ENCODE measurements at regions not wholly inside any gene's neighbourhood (a gene's known extent, or its start where the extent isn't known, plus 50 kb on each side); places are given as distances from the start of the nearest gene placed in this dataset.
A peak's percentile ranks its signal among the peaks of the same experiment; 100 is the strongest.

- Histone ChIP-seq H2AFZ (ENCODE audit: low read length) (peak overlapping the region; percentile 63; the same call in 1 of the 2 replicates), H3K27me3 (ENCODE audit: insufficient read depth, low read length) (no peaks in the 10 kb centered on the region), H3F3A (ENCODE audit: insufficient read depth, low read length) (no peaks in the 10 kb centered on the region), H3K79me2 (ENCODE audit: insufficient read depth, low read length) (no peaks in the 10 kb centered on the region), H3K36me3 (ENCODE audit: insufficient read depth, low read length) (no peaks in the 10 kb centered on the region), H3K9me3 (ENCODE audit: low read length) (no peaks in the 10 kb centered on the region), H4K20me1 (ENCODE audit: insufficient read depth, low read length) (no peaks in the 10 kb centered on the region), H3K4me1 (ENCODE audit: insufficient read depth, low read length, severe bottlenecking) (peaks cover 13% of the 10 kb centered on the region), H3K4me3 (ENCODE audit: low read depth, low read length, poor library complexity, severe bottlenecking) (peak overlapping the region; percentile 18), H3K27ac (ENCODE audit: low read depth, low read length, poor library complexity, severe bottlenecking) (no peak overlapping the region), H3K9ac (ENCODE audit: low read length) (no peak overlapping the region; the same call in 1 of the 2 replicates), H3K9me2 (ENCODE audit: low read depth, low read length) (no peaks in the 10 kb centered on the region), H3K4me2 (ENCODE audit: low read length) (peak overlapping the region; percentile 52)
- no peak for TF ChIP-seq EZH2 (IDR thresholded peaks at IDR 0.05; ENCODE audit: borderline replicate concordance, low read length)
- TF ChIP-seq, protein P1, sequence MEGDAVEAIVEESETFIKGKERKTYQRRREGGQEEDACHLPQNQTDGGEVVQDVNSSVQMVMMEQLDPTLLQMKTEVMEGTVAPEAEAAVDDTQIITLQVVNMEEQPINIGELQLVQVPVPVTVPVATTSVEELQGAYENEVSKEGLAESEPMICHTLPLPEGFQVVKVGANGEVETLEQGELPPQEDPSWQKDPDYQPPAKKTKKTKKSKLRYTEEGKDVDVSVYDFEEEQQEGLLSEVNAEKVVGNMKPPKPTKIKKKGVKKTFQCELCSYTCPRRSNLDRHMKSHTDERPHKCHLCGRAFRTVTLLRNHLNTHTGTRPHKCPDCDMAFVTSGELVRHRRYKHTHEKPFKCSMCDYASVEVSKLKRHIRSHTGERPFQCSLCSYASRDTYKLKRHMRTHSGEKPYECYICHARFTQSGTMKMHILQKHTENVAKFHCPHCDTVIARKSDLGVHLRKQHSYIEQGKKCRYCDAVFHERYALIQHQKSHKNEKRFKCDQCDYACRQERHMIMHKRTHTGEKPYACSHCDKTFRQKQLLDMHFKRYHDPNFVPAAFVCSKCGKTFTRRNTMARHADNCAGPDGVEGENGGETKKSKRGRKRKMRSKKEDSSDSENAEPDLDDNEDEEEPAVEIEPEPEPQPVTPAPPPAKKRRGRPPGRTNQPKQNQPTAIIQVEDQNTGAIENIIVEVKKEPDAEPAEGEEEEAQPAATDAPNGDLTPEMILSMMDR (IDR thresholded peaks at IDR 0.05; ENCODE audit: low read length), result no peak
Observed at GRCh38 chr1:173122958-173123852, 72.5 kb upstream of the TNFSF18 start.

DNA sequence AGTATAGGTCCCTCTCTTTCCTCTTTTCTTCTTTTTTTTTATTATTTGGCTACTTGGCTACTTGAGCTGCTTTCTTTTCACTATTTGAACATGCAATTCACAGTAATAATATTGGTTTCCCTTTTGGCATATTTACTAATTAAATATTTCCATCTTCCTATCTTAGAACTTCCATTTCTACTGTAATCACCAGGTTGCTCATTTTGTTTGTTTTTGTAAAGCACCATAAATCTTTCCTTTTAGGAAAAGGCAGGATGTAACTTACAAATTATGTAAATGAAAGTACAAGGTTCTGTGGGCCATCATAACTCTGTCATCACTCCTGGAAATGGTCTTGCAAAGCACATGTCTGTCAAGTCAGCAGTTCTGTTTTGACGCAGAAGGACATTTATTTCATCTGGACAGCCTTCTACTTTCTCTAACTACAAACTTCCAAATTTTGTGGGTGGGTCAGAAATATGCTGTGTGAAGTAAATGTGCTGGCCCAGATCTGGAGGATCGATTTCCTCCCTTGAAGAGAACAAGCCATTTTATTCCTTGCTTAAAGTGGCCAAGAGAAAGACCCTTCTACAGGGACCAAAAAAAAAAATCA, 71.7 kb upstream of the TNFSF18 start:
- H3K4me3 ChIP-seq (ENCODE audit: low read depth, low read length, poor library complexity, severe bottlenecking), result peak overlapping the region; percentile 18
- H3K27ac ChIP-seq (ENCODE audit: low read depth, low read length, poor library complexity, severe bottlenecking), result no peak overlapping the region
- H2AFZ ChIP-seq (ENCODE audit: low read length), result no peak overlapping the region

GRCh38 chr1:173118404-173118803, 67.7 kb upstream of the TNFSF18 start:
- peaks cover 12% of the 10 kb centered on the region for H3K4me1 ChIP-seq (ENCODE audit: insufficient read depth, low read length, severe bottlenecking)
- H3F3A ChIP-seq (ENCODE audit: insufficient read depth, low read length), result no peaks in the 10 kb centered on the region
- H3K4me3 ChIP-seq (ENCODE audit: low read depth, low read length, poor library complexity, severe bottlenecking), result no peak overlapping the region
- H2AFZ ChIP-seq (ENCODE audit: low read length), result no peak overlapping the region
- no peak overlapping the region for H3K9ac ChIP-seq (ENCODE audit: low read length)
- H3K27ac ChIP-seq (ENCODE audit: low read depth, low read length, poor library complexity, severe bottlenecking), result no peak overlapping the region
- H3K9me2 ChIP-seq (ENCODE audit: low read depth, low read length), result no peaks in the 10 kb centered on the region
- no peaks in the 10 kb centered on the region for H3K9me3 ChIP-seq (ENCODE audit: low read length)
- H4K20me1 ChIP-seq (ENCODE audit: insufficient read depth, low read length), result no peaks in the 10 kb centered on the region
- no peaks in the 10 kb centered on the region for H3K79me2 ChIP-seq (ENCODE audit: insufficient read depth, low read length)
- no peak for TF ChIP-seq EZH2 (IDR thresholded peaks at IDR 0.05; ENCODE audit: borderline replicate concordance, low read length)
- TF ChIP-seq, protein P1 (IDR thresholded peaks at IDR 0.05; ENCODE audit: low read length), result no peak
- no peaks in the 10 kb centered on the region for H3K27me3 ChIP-seq (ENCODE audit: insufficient read depth, low read length)
- H3K36me3 ChIP-seq (ENCODE audit: insufficient read depth, low read length), result no peaks in the 10 kb centered on the region
- no peak overlapping the region for H3K4me2 ChIP-seq (ENCODE audit: low read length)

More for the DNA sequence above, 71.7 kb upstream of the TNFSF18 start:
- H3F3A ChIP-seq (ENCODE audit: insufficient read depth, low read length), result no peaks in the 10 kb centered on the region
- H3K9me2 ChIP-seq (ENCODE audit: low read depth, low read length), result no peaks in the 10 kb centered on the region
- H3K4me1 ChIP-seq (ENCODE audit: insufficient read depth, low read length, severe bottlenecking), result peaks cover 13% of the 10 kb centered on the region
- no peaks in the 10 kb centered on the region for H4K20me1 ChIP-seq (ENCODE audit: insufficient read depth, low read length)
- no peak overlapping the region for H3K9ac ChIP-seq (ENCODE audit: low read length)
- no peaks in the 10 kb centered on the region for H3K27me3 ChIP-seq (ENCODE audit: insufficient read depth, low read length)
- peak overlapping the region; percentile 52 for H3K4me2 ChIP-seq (ENCODE audit: low read length)
- H3K9me3 ChIP-seq (ENCODE audit: low read length), result no peaks in the 10 kb centered on the region
- TF ChIP-seq EZH2 (IDR thresholded peaks at IDR 0.05; ENCODE audit: borderline replicate concordance, low read length), result no peak
- TF ChIP-seq, protein P1 (IDR thresholded peaks at IDR 0.05; ENCODE audit: low read length), result no peak
- H3K36me3 ChIP-seq (ENCODE audit: insufficient read depth, low read length), result no peaks in the 10 kb centered on the region
- H3K79me2 ChIP-seq (ENCODE audit: insufficient read depth, low read length), result no peaks in the 10 kb centered on the region

Data from OCI-LY1 (cell line).